ENCODE measurements at regions not wholly inside any gene's neighbourhood (a gene's known extent, or its start where the extent isn't known, plus 50 kb on each side); places are given as distances from the start of the nearest gene placed in this dataset.

DNA sequence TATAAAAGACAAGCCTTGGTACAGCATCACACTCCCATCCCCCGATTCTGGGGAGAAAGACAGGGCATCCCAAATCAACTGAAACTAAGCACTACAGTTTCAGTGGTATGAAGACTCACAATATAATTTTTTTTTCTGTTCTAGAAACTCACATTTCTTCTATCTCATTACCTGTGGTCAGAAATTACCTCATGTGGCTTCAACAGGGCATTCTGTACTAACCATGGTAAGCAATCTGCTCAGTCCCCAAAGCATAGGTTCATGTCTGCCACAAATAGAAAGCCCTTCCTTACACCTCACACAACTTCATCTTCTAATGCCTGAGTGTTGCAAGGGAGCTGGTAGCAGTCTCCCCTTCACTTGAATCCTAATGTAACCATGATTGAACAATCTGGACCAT lies 147.4 kb upstream of the POU2AF2 start:
- TF ChIP-seq, protein P1, sequence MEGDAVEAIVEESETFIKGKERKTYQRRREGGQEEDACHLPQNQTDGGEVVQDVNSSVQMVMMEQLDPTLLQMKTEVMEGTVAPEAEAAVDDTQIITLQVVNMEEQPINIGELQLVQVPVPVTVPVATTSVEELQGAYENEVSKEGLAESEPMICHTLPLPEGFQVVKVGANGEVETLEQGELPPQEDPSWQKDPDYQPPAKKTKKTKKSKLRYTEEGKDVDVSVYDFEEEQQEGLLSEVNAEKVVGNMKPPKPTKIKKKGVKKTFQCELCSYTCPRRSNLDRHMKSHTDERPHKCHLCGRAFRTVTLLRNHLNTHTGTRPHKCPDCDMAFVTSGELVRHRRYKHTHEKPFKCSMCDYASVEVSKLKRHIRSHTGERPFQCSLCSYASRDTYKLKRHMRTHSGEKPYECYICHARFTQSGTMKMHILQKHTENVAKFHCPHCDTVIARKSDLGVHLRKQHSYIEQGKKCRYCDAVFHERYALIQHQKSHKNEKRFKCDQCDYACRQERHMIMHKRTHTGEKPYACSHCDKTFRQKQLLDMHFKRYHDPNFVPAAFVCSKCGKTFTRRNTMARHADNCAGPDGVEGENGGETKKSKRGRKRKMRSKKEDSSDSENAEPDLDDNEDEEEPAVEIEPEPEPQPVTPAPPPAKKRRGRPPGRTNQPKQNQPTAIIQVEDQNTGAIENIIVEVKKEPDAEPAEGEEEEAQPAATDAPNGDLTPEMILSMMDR (IDR thresholded peaks at IDR 0.05; ENCODE audit: low read depth, low read length, missing input control), result no peak
- TF ChIP-seq, protein P2, sequence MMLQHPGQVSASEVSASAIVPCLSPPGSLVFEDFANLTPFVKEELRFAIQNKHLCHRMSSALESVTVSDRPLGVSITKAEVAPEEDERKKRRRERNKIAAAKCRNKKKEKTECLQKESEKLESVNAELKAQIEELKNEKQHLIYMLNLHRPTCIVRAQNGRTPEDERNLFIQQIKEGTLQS (IDR thresholded peaks at IDR 0.05), result no peak
- TF ChIP-seq, protein P3, sequence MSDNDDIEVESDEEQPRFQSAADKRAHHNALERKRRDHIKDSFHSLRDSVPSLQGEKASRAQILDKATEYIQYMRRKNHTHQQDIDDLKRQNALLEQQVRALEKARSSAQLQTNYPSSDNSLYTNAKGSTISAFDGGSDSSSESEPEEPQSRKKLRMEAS (IDR thresholded peaks at IDR 0.05), result no peak
